HG03280 (cell line): ENCODE measurements at regions not wholly inside any gene's neighbourhood (a gene's known extent, or its start where the extent isn't known, plus 50 kb on each side); places are given as distances from the start of the nearest gene placed in this dataset.
"Not testable (repeated sequence)": the region's sequence is repeated elsewhere in the genome, so short reads cannot be mapped to it uniquely, and the experiment has no call there.

Experiments used
- ATAC-seq: cut with Tn5 transposase; IDR thresholded peaks from one replicate; pipeline ENCODE4 v1.9.1; 2021; ENCODE audit warnings: mild to moderate bottlenecking, moderate library complexity; ENCODE audit not compliant: unreplicated experiment

DNA sequence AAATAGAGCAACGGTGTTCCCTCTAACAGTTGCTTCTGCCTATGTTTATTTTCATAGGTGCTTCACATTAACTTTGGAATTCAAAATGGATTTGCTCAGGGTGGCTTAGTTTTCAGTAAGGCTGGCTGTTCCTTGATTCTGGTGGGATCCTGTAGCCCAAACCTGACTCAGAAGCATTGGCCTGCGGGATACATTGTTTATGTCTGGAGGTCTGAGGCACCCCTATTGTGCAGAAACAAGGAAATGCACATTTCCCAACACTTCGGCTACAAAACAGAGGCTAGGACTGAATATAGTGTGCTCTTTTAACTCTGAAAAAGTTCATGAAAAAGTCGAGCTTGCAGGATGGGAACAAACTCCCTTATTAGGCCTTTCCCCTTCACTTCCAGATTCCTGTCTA, 133.8 kb upstream of the F3 start:
- ATAC-seq: no peak

DNA sequence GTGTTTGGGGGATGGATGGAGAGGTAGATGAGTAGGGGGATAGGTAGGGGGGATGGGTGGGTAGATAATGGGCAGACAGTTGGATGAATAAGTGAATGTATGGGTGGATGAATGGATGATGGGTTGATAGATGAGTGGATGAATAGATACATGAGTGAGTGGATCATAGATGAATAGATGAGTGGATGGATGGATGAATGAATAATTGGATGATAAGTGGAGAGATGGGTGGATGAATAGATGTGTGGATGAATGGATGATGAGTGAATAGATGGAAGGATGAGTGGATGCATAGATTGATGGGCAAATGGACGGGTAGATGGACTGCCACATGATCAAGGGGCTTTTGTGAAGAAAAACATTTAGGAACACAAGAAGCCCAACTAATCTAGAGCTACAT, 133.3 kb upstream of the F3 start:
- no peak for ATAC-seq

DNA sequence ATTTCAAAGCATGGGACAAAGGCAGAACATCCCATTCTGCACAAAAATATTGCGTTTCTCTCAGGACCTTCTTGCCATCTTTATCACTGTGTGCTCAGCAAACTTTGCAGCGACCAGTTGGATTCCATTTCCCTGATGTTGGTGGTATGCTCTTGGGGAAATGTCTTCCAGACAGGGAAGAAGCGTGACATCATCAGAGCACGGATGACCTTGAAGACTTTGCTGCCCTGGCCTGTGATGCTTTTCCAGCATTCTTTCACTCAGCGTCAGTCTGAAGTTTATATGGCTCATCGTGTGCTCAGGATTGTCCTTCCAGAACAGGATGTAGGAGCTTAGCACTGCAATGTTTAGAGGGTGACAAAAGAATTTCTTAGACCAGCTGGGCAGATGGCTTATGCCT, 131.4 kb upstream of the F3 start:
- ATAC-seq: no peak

DNA sequence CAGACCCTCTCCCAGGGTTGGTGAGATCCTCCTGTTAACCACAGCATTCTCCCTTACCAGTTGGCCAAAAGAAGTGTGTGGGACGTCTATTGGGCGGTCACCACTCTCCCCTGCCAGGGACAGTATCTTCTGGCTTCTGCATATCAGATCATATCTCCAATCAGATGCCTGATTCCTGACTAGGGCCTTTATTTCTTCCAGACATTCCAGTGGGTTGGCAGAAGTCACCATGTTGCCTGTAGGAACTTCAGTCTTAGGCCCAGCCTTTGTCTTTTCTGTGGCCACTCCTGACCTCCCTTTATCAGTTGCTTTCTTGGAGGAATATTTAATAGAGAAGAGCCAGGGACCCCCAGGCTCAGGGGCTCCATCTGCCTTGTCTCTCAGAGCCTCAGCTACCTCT, 130.4 kb upstream of the F3 start:
- ATAC-seq: no peak

DNA sequence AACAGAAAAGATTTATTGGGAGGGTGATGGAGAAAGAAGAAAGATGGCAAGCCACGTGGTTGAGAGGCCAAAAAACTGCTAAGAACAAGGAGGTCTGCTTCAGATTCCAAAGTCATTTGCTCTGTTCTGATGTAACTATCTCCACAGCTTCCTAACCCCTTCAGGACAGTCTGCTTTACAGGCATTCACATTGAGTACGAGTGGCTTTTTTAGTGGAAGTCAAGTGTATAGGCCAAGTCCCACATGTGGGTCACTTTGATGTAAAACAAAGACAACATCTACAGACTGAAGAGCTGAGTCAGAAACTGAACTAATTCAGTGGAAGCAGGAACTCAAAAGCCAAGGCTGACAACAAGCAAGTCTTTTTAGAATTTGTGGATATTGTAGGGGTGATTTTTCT, 128.7 kb upstream of the F3 start:
- no peak for ATAC-seq

DNA sequence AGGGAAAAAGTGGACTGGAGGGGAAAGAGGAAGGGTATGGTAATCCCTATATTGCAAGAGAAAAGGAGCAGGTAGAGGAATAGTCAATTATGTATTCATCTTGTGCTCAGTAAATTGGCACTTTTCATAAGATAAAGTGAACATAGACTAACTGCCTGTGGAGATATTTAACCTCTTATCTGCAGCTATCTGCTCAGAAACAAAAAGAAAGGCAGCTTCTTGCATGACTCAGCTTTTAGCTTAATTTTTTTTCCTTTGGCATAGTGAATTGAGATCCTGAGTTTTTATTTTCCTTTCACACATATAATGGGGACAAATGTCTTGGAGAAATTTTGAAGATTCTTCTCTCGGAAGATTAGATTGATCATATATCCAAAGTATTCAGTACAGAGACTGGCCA, 127.6 kb upstream of the F3 start:
- no peak for ATAC-seq

DNA sequence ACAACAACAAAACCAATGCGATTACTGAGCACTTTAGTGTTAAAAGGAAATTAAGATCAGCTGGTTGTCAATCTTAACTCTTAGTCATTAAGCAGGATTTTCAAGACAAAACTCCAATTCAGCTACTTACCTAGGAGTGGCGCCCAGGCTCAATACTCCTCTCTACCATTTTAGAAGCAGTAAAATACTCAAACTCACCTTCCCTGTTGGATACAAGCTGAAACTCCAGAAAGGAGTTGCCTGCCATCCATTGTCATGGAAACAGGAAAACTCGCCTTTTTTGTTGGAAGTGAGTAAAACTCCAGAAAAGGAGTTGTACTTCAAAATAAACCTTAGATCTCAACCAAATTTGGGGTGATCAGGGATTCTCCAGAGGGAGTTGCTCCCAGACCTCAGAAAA, 127.0 kb upstream of the F3 start:
- no peak for ATAC-seq

DNA sequence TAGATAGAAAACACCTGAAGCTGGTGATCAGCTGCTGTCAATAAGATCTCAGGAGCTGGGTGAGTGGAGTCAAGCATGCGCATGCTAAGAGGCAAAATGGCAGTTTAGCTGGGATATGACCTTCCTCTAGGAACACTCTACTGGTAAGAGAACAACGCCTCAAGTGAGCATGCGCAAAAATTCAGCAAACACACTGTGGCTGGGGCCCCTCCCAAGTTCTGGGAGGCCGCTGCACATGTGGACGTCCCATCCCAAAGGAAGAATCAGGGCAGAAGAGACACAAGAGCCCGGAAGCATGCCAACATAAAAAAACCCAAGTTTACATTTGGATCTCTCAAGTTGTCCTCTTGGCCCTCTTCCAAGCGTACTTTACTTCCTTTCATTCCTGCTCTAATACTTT, 126.3 kb upstream of the F3 start:
- ATAC-seq: no peak

DNA sequence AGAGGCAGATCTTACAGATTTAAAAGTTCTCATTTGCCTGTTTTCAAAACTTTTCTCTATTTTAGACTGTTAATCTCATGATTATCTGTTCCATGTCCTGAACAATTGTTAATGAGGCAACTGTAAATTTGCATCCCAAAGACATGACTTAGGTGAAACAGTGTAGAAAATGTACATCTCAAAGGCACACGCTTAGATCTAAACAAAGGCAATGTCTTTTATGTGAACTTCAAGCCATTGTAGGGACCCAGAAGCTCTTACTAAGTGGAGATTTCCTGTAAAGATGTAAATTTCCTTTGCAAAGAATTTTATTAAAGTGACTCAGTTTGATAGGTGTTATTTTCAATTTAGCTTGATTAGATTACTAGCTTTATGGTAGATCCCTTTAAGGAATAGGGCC, 125.2 kb upstream of the F3 start:
- no peak for ATAC-seq

DNA sequence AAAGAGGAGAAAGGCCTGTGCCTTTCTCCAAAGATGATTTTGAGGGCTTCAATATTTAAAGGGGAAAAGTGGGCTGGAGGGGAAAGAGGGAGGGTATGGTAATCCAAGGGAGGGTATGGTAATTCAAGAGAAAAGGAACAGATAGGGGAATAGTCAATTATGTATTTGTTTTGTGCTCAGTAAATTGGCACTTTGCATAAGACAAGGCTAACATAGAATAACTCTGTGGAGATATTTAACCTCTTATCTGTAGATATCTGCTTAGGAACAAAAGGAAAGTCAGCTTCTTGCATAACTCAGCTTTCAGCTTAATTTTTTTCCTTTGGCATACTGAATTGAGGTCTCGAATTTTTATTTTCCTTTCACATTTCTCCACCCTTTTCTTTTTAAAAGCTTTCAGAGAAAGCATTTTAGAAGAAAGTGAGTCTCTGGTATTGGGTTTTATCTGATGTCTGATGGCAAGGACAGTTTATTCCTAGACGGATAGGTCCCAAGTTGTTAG, 119.9 kb upstream of the F3 start:
- no peak for ATAC-seq

DNA sequence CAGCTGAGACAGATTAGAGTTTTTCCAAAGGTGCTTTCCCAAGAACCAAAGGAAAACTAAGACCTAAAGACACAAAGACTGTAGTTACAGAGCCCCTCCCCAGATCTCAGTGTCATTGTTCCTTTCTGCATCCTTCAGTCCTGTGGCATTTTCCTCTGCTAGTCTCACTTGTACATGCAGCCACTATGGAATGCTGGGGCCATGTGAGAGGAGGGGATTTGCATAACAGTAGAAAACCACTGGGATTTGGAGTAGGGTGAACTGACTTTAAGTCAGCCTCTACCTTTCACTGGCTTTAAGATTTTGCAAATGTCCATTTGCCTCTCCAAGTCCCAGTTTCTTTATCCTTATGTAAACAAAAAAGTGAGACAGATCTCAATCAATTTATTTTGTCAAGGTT, 119.4 kb upstream of the F3 start:
- no peak for ATAC-seq

DNA sequence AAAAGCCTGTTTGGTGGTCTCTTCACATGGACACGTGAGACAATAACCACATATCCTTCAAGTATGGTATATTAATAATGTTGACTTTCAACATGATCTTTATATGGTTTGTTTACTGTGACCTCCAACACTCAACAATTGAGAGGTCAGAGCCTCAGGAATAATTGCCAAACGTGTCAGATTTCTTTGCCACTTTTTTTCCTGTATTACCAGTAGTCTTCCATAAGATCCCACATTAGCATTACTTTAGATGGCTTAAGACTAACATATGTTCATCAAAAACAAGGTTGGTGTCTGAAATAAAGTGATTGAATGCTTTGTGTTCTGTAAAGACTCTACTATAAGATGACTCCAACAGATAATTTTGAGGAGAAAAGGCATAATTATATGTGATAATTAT, 118.7 kb upstream of the F3 start:
- no peak for ATAC-seq

DNA sequence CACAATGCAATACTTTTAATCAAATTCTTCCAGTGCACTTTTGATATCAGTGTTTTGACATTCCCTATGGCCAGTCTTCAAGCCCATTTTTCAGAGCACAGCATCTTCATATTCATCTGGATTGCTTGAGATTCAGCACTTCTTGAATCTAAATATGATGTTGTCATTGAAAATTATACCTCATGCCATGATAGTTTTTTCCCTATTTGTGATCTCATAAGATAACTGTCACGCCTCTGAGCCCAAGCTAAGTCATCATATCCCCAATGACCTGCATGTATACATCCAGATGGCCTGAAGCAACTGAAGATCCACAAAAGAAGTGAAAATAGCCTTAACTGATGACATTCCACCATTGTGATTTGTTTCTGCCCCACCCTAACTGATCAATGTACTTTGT, 117.6 kb upstream of the F3 start:
- not testable (repeated sequence) for ATAC-seq

DNA sequence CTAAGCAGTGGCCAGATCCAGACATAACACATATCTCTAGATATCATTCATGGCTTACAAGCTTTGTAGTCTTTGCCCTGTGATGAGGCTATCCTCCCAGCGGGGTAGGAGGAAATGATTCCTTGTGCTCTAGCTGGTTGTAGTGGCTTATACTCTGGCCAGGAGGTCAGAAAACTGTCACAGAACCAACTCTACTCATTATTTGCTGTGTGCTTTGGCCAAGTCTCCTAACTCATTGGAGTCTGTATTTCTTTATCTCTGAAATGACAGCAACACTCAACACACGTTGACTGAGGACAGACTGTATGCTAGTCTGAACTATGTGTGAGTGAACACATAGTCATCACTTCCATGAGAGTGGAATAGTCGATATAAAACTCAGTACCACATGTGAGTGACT, 116.7 kb upstream of the F3 start:
- no peak for ATAC-seq

DNA sequence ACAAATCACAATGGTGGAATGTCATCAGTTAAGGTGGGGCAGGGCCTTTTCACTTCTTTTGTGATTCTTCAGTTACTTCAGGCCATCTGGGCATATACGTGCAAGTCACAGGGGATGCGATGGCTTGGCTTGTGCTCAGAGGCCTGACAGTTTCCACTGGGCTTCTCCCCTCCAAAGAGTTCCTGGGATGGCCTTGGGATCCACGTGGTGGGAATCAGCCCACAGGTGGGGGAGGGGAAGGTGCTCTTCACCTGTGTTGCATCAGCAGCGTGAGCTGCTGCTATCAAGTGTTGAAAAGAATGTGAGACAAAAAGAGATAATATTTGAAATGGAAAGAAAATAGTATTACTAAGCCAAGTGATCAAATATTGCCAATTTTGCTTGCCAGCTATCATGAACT, 116.2 kb upstream of the F3 start:
- not testable (repeated sequence) for ATAC-seq

DNA sequence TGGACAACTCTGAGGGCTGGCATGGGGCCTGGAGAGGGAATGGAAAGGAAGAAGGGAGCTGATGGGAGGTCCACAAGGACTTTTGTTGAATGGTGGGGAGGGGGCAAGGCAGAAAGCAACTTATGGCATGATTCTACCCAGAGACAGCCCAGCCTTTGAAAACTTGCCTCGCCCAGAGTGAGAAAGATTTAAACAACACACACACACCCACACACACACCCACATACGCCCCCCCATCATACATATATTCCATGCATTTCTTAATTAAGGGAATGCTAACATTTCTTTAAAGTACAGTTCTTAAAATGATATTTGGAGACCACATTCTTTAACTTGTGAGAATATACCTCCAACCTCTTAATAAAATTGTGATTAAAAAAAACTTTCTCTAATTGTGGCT, 115.4 kb upstream of the F3 start:
- ATAC-seq: no peak

DNA sequence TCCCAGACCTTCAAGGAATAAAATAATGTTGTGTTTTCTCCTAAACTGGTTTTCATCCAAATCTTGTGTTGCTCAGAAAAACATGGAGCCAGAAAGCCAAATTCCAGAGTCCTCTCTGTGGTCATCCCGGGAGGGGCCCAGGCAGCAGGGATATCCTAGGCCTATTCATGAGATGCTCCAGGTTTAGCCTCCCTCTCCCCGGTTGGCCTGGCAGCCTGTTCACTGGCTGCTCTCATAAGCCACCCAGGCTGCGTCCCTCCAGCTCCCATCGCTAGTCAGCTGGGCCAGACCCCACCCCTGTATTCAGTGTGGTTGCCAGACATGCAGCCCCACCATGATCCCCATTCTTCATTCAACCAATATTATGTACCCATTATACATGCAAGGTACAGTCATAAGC, 113.4 kb upstream of the F3 start:
- no peak for ATAC-seq

DNA sequence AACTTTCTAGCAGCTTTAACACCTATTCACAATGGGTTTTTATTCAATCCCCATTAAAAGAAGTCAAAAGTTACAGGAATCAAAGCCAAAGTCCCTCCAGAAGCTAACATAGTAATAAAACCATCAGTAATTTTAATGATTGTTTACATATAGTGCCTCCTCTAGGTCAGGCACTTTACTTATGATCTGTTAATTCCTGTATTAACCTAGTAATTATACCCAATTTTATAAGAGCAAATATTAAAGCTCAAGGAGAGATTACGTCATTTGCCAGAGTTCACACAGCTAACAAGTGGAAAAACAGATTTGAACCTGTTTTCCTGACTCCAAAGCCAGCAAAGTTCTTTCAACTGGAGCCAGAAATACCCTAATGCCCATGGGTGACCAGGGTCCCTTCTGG, 112.9 kb upstream of the F3 start:
- no peak for ATAC-seq

DNA sequence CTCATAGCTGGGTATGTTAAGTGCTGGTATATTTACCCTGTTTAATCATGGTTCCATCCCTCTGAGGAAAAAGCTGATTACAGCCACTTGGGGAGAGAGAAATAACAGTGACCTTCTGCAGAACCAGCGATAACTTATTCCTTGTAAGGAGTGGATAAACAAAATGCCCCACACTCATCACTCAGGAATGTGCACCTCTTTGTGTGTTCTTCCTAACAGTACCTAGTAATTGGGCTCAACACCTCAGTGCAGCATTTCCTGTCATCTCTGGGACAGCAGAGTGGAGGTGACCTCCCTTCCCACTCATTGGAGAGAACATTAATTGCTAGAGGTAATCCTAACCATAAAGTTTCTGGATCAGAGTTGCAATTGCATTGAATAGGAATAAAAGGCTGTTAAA, 112.5 kb upstream of the F3 start:
- no peak for ATAC-seq

DNA sequence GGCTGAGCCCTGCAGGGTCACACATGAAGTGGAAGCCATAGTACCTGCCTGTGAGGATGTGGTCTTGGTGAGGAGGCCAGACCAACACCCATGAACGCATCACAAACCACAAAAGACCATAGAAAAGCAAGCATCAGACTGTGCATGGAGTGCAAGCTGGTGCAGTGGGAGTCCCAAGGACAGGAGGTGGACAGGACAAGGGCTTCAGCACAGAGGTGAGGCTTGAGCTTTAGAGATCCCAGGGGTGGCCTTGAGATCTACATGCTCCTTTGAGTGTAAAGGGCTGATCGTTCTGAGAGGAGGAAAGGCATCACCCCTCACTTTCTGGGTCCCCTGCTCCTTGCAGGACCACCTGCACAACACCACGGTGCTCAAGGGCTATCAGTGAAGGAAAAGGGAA, 111.9 kb upstream of the F3 start:
- no peak for ATAC-seq

DNA sequence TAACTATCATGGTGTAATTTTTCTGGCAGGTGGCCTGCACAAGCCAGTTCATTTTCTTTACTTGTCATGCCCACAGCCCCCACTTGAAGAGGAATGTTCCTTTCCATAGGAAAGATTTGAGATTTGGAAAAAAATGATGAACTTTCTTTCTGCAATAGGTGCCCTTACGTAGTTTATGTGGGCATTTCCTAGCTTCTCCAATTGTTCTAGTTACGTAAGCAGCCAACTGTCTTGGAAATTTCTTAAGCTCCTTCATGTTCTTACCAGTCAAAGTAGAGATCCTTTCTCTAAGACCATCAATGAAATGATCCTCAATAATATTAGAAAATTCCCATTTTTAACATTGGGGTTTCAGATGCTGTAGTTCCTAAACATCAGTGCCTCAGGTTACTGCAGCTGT, 109.5 kb upstream of the F3 start:
- no peak for ATAC-seq

DNA sequence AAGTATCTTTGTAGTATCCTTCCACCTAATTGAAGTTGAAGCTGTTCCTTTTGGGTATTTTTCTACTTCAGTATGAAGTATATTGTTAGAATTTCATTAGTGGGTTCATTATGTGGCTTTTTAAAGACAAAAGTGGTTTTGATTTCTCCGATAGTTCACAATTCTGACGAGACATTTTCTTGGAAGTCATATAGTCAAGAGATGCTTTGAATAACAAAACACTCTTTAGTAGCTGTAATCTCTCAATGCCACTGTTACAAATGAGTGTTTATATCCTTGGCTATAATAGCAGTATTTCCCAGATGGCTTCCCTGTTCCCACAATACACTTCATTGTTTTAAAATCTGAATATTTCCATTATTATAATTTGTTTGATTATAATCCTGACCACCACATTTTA, 108.7 kb upstream of the F3 start:
- ATAC-seq: no peak

DNA sequence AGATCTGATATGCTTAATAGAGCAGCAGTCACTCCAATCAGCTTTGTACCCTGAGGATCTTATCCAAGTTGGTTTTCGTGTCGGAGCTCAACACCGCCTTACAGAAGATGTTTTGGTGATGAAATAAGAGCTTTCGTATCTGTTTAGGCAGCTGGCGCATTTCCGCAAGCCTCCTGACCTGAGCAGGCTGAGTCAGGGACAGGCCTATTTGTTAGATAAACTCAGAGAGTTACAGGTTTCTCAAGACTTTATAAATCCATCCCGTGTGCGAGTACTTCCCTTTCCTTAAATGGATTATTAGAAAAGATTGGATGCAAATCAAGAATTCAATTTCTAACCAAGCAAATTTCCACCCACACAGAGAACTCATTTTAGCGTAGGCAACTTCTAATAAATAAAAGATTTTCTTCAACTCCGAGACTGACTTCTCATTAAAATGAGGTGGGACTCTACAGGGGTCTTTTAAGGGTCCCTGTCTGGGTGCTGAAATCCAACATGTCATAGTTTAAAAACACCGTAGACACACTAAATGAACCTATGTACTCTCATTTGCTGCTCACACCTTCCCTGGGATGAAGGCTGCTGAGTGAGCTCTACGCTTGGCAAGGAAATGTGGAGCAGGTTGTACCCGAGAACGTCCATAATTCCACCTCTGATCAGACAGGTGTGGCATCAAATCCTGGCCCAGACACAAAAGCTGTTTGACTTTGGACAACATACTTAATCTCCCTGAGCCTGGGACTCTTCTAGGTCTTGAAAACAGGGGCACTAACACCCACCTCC, 106.9 kb upstream of the F3 start:
- no peak for ATAC-seq
